Spleen (tissue), 11 donors: ENCODE measurements at regions not wholly inside any gene's neighbourhood (a gene's known extent, or its start where the extent isn't known, plus 50 kb on each side); places are given as distances from the start of the nearest gene placed in this dataset.

Experiments
- DNase-seq: peaks from one replicate; pipeline ENCODE4 v3.0.0-alpha.2; 2020
- H3K27ac ChIP-seq, 8 donors: fragments of 200-600 bp; sonication (generic) in 7 of 8; 1 replicate in 4 of 8; 2 replicates in 4 of 8; pipeline versions ENCODE4 v1.5.0 to v1.8.0; 2016 to 2021; ENCODE audit warnings: inconsistent platforms in 4 of 8, mild to moderate bottlenecking in 4 of 8, moderate library complexity in 1 of 8
- H3K27me3 ChIP-seq, 7 donors: fragments of 200-600 bp; sonication (generic) in 6 of 7; replicated peaks in 1 of 7; 1 replicate in 4 of 7; 2 replicates in 3 of 7; pipeline versions ENCODE4 v1.5.0 to v1.8.0; 2016 to 2021; ENCODE audit warnings: inconsistent platforms in 3 of 7, mild to moderate bottlenecking in 1 of 7
- H3K36me3 ChIP-seq, 6 donors: fragments of 200-600 bp; sonication (generic) in 5 of 6; 1 replicate in 4 of 6; 2 replicates in 2 of 6; pipeline versions ENCODE4 v1.5.0 to v1.8.0; 2016 to 2021; ENCODE audit warnings: inconsistent platforms in 2 of 6
- H3K4me1 ChIP-seq, 6 donors: fragments of 200-600 bp; sonication (generic) in 5 of 6; 1 replicate in 3 of 6; 2 replicates in 3 of 6; pipeline versions ENCODE4 v1.5.0 to v1.8.0; 2016 to 2021; ENCODE audit warnings: inconsistent platforms in 3 of 6
- H3K4me3 ChIP-seq, 8 donors: fragments of 200-600 bp; sonication (generic) in 7 of 8; 1 replicate in 4 of 8; 2 replicates in 4 of 8; pipeline versions ENCODE4 v1.5.0 to v1.8.0; 2016 to 2021; ENCODE audit warnings: inconsistent platforms in 4 of 8, mild to moderate bottlenecking in 4 of 8, moderate library complexity in 2 of 8
- H3K9me3 ChIP-seq, 8 donors: fragments of 200-600 bp; sonication (generic) in 7 of 8; 1 replicate in 4 of 8; 2 replicates in 4 of 8; pipeline versions ENCODE4 v1.5.0 to v1.8.0; 2016 to 2021; ENCODE audit warnings: inconsistent platforms in 4 of 8
- CTCF ChIP-seq, 11 experiments: fragments of 200-600 bp in 7 of 11; fragments of 450-650 bp in 4 of 11; sonication (generic) in 4 of 11; IDR thresholded peaks in 8 of 11; conservative IDR thresholded peaks in 3 of 11; 1 replicate in 7 of 11; 2 replicates in 4 of 11; pipeline versions ENCODE4 v1.4.0 to v1.8.0; 2016 to 2021; ENCODE audit warnings: antibody characterized with exemption in 11 of 11, inconsistent platforms in 4 of 11, mild to moderate bottlenecking in 1 of 11
- POLR2A ChIP-seq, 3 donors: fragments of 450-650 bp; IDR thresholded peaks; one replicate each; pipeline ENCODE4 v1.5.1; 2017; ENCODE audit warnings: antibody characterized with exemption in 3 of 3, mild to moderate bottlenecking in 1 of 3
- POLR2AphosphoS5 ChIP-seq, 3 donors: sonication (generic); formaldehyde crosslinking; IDR thresholded peaks; one replicate each; pipeline ENCODE4 v1.5.1; 2017; ENCODE audit warnings: antibody characterized with exemption in 3 of 3
- WGBS, 5 donors: extraction: QIAGEN DNeasy Blood & Tissue Kit in 3 of 5; methylation state at CpG; one replicate each; pipeline versions ENCODE4 v1.1.5 to v1.1.7; 2013 to 2018; 5-methylcytosine and 5-hydroxymethylcytosine counted together
- intact Hi-C: fragments of 100-400 bp; cut with DNase I; formaldehyde crosslinking; loops from one replicate; pipeline ENCODE4 v1.15.0; 2023; ENCODE audit warnings: low total_unique reads
- donor health status: healthy with polysubstance abuse.
- donor health status: DM: no; HTN: no; CAD: no; lungs with moderate emphysema.
- donor health status: DM: no; HTN: no; CAD: no.
- donor health status: Bipolar disorder and iron deficiency.
- donor health status: healthy.
- donor health status: DM: no; HTN: no; CAD: no.
- donor health status: DM: yes; HTN: yes; CAD: no.

- intact Hi-C loops: no loop called here
- no peaks in the 10 kb centered on the region for H3K4me1 ChIP-seq
- no peak for DNase-seq
- H3K36me3 ChIP-seq: no peaks in the 10 kb centered on the region
- no peaks in the 10 kb centered on the region for H3K9me3 ChIP-seq
- 75 to 90% (median 82%) methylated on average over 3 of the region's 3 CpGs for WGBS, 5 donors
- TF ChIP-seq POLR2A (IDR thresholded peaks at IDR 0.05): no peak
- no peak for TF ChIP-seq POLR2AphosphoS5 (IDR thresholded peaks at IDR 0.05)
- no peak for TF ChIP-seq CTCF (IDR thresholded peaks at IDR 0.05 in 8 of 11, conservative IDR thresholded peaks at IDR 0.05 in 3 of 11)
- H3K27me3 ChIP-seq: no peaks in the 10 kb centered on the region
- H3K27ac ChIP-seq: no peak overlapping the region
- H3K4me3 ChIP-seq: no peak overlapping the region
Measured at GRCh38 chr18:51490860-51491259, 293.4 kb upstream of the MEX3C start.

- no peak overlapping the region for H3K27ac ChIP-seq
- H3K36me3 ChIP-seq: no peaks in the 10 kb centered on the region
- no peak for TF ChIP-seq POLR2AphosphoS5 (IDR thresholded peaks at IDR 0.05)
- TF ChIP-seq CTCF (IDR thresholded peaks at IDR 0.05 in 8 of 11, conservative IDR thresholded peaks at IDR 0.05 in 3 of 11): no peak
- no peak for TF ChIP-seq POLR2A (IDR thresholded peaks at IDR 0.05)
- no peak overlapping the region for H3K4me3 ChIP-seq
- no peaks in the 10 kb centered on the region for H3K9me3 ChIP-seq
- H3K27me3 ChIP-seq: no peaks in the 10 kb centered on the region
- no peaks in the 10 kb centered on the region for H3K4me1 ChIP-seq
- WGBS, 5 donors: 86 to 95% (median 93%) methylated on average over 4 of the region's 4 CpGs
- intact Hi-C loops: no loop called here
- DNase-seq: no peak
Measured at GRCh38 chr18:51491678-51492372, 294.3 kb upstream of the MEX3C start.

DNA sequence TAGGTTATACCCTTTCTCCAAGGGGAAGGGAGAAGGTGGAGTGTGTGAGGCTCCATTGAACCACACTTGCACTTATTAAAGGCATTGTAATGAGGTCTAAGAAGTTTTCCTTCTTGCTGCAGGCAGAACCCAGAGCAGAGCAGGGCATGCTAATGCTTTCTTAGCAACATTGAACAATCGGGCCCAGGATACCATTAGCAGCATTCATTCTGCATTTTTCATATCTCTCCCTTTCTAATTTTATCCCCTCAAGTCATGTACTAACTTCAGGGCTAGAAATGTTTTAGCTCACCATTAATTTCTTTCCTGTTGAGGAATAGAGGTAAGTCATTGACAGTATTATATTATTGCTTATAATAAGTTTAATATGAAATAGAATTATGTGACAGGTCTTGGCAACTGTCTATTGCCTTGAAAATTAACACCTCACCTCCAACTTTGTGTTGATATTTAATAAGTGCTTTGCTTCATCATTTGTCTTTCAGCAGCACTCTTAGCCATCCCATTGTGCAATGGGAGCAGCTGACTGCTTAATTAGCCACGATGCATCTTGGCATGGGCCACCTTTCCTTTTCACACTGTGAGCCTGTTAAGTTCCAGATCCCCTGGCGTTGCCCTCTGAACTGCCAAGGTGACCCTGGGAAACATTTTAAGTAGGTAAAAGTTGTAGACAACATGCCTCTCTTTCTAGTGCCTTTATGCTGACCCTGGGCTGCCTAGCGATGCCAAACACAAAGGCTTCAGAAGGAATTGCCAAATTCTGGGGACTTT lies 300.8 kb upstream of the MEX3C start:
- intact Hi-C loops: no loop called here
- Histone ChIP-seq H3K27me3 (no peaks in the 10 kb centered on the region), H3K9me3 (no peaks in the 10 kb centered on the region), H3K4me3 (no peak overlapping the region), H3K4me1 (no peaks in the 10 kb centered on the region), H3K27ac (no peak overlapping the region), H3K36me3 (no peaks in the 10 kb centered on the region)
- DNase-seq: no peak
- TF ChIP-seq POLR2AphosphoS5 (IDR thresholded peaks at IDR 0.05) (no peak), POLR2A (IDR thresholded peaks at IDR 0.05) (no peak), CTCF (IDR thresholded peaks at IDR 0.05 in 8 of 11, conservative IDR thresholded peaks at IDR 0.05 in 3 of 11) (no peak)
- 64 to 83% (median 79%) methylated on average over 4 of the region's 4 CpGs for WGBS, 5 donors

DNA sequence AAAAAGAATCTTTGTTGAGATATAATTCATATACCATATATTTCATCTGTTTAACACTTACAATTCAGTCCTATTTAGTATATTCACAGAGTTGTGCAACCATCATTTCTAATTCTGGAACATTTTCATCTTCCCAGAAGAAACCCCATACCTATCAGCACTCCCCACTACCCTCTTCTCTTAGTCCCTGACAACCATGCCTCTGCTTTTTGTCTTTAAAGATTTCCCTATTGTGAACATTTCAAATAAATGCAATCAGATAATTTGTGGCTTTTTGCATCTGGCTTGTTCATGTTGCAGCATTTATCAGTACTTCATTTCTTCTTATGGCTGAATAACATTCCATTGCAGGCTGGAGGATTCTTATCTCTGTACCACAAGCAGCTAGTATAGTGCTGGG lies 305.9 kb upstream of the MEX3C start:
- Histone ChIP-seq H3K27ac (no peak overlapping the region), H3K27me3 (no peaks in the 10 kb centered on the region), H3K36me3 (no peaks in the 10 kb centered on the region), H3K4me3 (no peak overlapping the region), H3K9me3 (peaks cover 0 to 18% (median 15%) of the 10 kb centered on the region in 8 donors), H3K4me1 (no peaks in the 10 kb centered on the region)
- intact Hi-C loops: no loop called here
- no peak for DNase-seq
- TF ChIP-seq CTCF (IDR thresholded peaks at IDR 0.05 in 8 of 11, conservative IDR thresholded peaks at IDR 0.05 in 3 of 11) (no peak), POLR2A (IDR thresholded peaks at IDR 0.05) (no peak), POLR2AphosphoS5 (IDR thresholded peaks at IDR 0.05) (no peak)
